ENCODE measurements at regions not wholly inside any gene's neighbourhood (a gene's known extent, or its start where the extent isn't known, plus 50 kb on each side); places are given as distances from the start of the nearest gene placed in this dataset.

DNA sequence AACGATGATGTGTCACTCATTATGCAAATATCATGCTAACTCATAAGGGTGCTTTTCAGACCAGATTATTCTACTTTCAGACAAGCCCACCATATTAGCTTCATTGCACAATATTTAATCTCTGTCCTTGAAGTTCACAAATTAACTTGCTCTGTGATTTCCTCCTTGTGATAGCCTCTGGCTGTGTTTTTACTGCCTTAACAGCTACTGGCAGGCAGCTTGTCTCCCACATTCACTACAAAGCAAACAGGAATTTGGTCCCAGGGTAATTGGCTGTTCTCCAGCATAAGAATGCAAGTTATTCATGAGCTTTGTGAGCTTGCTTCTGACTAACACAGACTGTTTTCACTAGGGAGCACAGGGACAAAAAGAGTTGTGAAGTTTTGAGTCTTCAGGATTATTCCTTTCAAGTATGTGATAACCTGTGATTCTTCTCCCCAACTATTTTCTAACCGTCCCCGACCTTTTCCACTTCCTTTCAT, 87.9 kb upstream of the HMCN1 start:
- no peak for TF ChIP-seq POLR2A (IDR thresholded peaks at IDR 0.05)
- TF ChIP-seq, protein P1, sequence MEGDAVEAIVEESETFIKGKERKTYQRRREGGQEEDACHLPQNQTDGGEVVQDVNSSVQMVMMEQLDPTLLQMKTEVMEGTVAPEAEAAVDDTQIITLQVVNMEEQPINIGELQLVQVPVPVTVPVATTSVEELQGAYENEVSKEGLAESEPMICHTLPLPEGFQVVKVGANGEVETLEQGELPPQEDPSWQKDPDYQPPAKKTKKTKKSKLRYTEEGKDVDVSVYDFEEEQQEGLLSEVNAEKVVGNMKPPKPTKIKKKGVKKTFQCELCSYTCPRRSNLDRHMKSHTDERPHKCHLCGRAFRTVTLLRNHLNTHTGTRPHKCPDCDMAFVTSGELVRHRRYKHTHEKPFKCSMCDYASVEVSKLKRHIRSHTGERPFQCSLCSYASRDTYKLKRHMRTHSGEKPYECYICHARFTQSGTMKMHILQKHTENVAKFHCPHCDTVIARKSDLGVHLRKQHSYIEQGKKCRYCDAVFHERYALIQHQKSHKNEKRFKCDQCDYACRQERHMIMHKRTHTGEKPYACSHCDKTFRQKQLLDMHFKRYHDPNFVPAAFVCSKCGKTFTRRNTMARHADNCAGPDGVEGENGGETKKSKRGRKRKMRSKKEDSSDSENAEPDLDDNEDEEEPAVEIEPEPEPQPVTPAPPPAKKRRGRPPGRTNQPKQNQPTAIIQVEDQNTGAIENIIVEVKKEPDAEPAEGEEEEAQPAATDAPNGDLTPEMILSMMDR (IDR thresholded peaks at IDR 0.05), result no peak
- Histone ChIP-seq H3K36me3 (no peaks in the 10 kb centered on the region), H3K27me3 (no peaks in the 10 kb centered on the region), H3K9me3 (no peaks in the 10 kb centered on the region), H3K4me3 (no peak overlapping the region), H3K4me1 (peaks cover 0 to 7% of the 10 kb centered on the region in 2 donors), H3K27ac (peak overlapping the region in 1 of 2 donors; percentile 52)
- DNase-seq, result peak in 1 of 2 donors; percentile 54
- intact Hi-C loops (cut with DNase I; ENCODE audit: low total_unique reads), result no loop called here

DNA sequence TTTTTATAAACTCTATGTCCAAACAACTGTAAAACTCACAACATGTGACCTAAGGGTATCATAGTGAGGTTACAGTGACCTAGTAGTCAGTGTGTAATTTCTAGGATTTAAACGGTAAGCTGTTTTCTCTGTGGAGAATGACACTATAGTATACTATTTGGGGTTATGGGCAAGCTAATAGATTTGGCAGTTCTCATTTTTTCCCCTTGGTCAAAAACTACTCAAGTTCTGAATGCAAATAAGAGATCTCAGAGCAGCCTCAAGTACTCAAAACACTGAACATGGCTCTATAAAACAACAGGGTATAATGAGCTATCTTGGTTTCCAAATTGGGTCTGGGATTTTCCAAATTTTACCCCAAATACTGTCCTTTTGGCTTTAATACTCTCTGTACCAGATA, 88.5 kb upstream of the HMCN1 start:
- intact Hi-C loops (cut with DNase I; ENCODE audit: low total_unique reads), result no loop called here
- TF ChIP-seq, protein P1 (IDR thresholded peaks at IDR 0.05), result no peak
- no peak for TF ChIP-seq POLR2A (IDR thresholded peaks at IDR 0.05)
- Histone ChIP-seq H3K9me3 (no peaks in the 10 kb centered on the region), H3K27me3 (no peaks in the 10 kb centered on the region), H3K4me1 (peaks cover 0 to 7% of the 10 kb centered on the region in 2 donors), H3K4me3 (no peak overlapping the region), H3K27ac (peak overlapping the region in 1 of 2 donors; percentile 48), H3K36me3 (no peaks in the 10 kb centered on the region)
- DNase-seq, result no peak

GRCh38 chr1:185645162-185645640, 89.0 kb upstream of the HMCN1 start:
- no peak for DNase-seq
- Histone ChIP-seq H3K36me3 (no peaks in the 10 kb centered on the region), H3K4me3 (no peak overlapping the region), H3K27ac (peak overlapping the region in 1 of 2 donors; percentile 48), H3K9me3 (no peaks in the 10 kb centered on the region), H3K4me1 (peaks cover 0 to 7% of the 10 kb centered on the region in 2 donors), H3K27me3 (no peaks in the 10 kb centered on the region)
- intact Hi-C loops (cut with DNase I; ENCODE audit: low total_unique reads), result no loop called here
- no peak for TF ChIP-seq POLR2A (IDR thresholded peaks at IDR 0.05)
- TF ChIP-seq, protein P1 (IDR thresholded peaks at IDR 0.05), result no peak

DNA sequence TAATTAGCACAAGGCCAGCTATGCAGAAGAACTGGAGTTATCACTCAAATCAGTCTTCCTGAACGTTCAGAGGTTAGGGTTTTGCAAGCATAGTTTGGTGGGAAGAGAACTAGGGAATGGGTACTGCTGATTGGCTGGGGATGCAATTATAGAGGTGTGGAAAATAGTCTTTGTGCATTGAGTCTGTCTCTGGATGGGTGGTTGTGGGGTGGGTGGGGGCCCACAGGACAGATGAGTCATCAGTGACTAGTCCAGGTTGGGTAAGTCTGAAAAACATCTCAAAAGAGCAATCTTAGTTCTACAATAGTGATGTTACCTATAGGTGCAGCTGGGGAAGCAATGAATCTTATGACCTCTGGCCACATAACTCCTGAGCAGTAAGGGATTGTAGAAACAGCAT, 89.7 kb upstream of the HMCN1 start:
- H3K4me3 ChIP-seq, result no peak overlapping the region
- TF ChIP-seq POLR2A (IDR thresholded peaks at IDR 0.05), result no peak
- TF ChIP-seq, protein P1 (IDR thresholded peaks at IDR 0.05), result no peak
- no peak for DNase-seq
- peaks cover 0 to 7% of the 10 kb centered on the region in 2 donors for H3K4me1 ChIP-seq
- intact Hi-C loops (cut with DNase I; ENCODE audit: low total_unique reads), result no loop called here
- H3K9me3 ChIP-seq, result no peaks in the 10 kb centered on the region
- no peaks in the 10 kb centered on the region for H3K36me3 ChIP-seq
- no peak overlapping the region for H3K27ac ChIP-seq
- no peaks in the 10 kb centered on the region for H3K27me3 ChIP-seq

- Histone ChIP-seq H3K36me3 (no peaks in the 10 kb centered on the region), H3K9me3 (no peaks in the 10 kb centered on the region), H3K27me3 (no peaks in the 10 kb centered on the region), H3K4me3 (no peak overlapping the region), H3K4me1 (no peaks in the 10 kb centered on the region), H3K27ac (no peak overlapping the region)
- TF ChIP-seq, protein P1 (IDR thresholded peaks at IDR 0.05), result no peak
- no peak for TF ChIP-seq POLR2A (IDR thresholded peaks at IDR 0.05)
- intact Hi-C loops (cut with DNase I; ENCODE audit: low total_unique reads), result no loop called here
- no peak for DNase-seq
Observed at GRCh38 chr1:185636848-185637247, 97.3 kb upstream of the HMCN1 start.
